Calu3 (cell line): ENCODE measurements at regions not wholly inside any gene's neighbourhood (a gene's known extent, or its start where the extent isn't known, plus 50 kb on each side); places are given as distances from the start of the nearest gene placed in this dataset.

Experiments used
- BruUV-seq: library from RNA; stranded (reverse); fragments of 400-500 nt; replicated peaks from 2 replicates; lab custom pipeline; 2021; lab: Mats Ljungman, UMichigan
- CTCF ChIA-PET: fragments of 300-600 bp; sonication (Branson Sonifier 250); formaldehyde crosslinking; loops from one replicate; lab custom pipeline; 2022; ENCODE audit warnings: antibody characterized with exemption; lab: Charles Lee
- DNase-seq: peaks from one replicate; pipeline ENCODE4 v3.0.0; 2022
- H3K27ac Mint-ChIP-seq: one replicate; pipeline ENCODE4 v1.8.0; 2022; ENCODE audit warnings: mixed read lengths; ENCODE audit not compliant: unreplicated experiment
- H3K27me3 Mint-ChIP-seq: one replicate; pipeline ENCODE4 v1.8.0; 2022; ENCODE audit warnings: mixed read lengths; ENCODE audit not compliant: unreplicated experiment
- H3K36me3 Mint-ChIP-seq: one replicate; pipeline ENCODE4 v1.8.0; 2022; ENCODE audit warnings: mild to moderate bottlenecking, moderate library complexity, mixed read lengths; ENCODE audit not compliant: insufficient read depth, unreplicated experiment
- H3K4me1 Mint-ChIP-seq: one replicate; pipeline ENCODE4 v1.8.0; 2022; ENCODE audit warnings: mild to moderate bottlenecking, low read depth, mixed read lengths; ENCODE audit not compliant: unreplicated experiment
- H3K4me3 Mint-ChIP-seq: one replicate; pipeline ENCODE4 v1.8.0; 2022; ENCODE audit warnings: mild to moderate bottlenecking, low read depth, moderate library complexity, mixed read lengths; ENCODE audit not compliant: unreplicated experiment
- H3K9me3 Mint-ChIP-seq: one replicate; pipeline ENCODE4 v1.8.0; 2022; ENCODE audit warnings: low read depth, mixed read lengths; ENCODE audit not compliant: unreplicated experiment
- intact Hi-C: fragments of 100-400 bp; cut with micrococcal nuclease; formaldehyde crosslinking; loops from one replicate; pipeline ENCODE4 v1.10.0; 2022; ENCODE audit not compliant: unreplicated experiment
- TF ChIP-seq, protein P1 (sequence below): fragments of 200-600 bp; IDR thresholded peaks from one replicate; pipeline ENCODE4 v1.8.0; 2022; ENCODE audit warnings: antibody characterized with exemption; ENCODE audit not compliant: unreplicated experiment

DNA sequence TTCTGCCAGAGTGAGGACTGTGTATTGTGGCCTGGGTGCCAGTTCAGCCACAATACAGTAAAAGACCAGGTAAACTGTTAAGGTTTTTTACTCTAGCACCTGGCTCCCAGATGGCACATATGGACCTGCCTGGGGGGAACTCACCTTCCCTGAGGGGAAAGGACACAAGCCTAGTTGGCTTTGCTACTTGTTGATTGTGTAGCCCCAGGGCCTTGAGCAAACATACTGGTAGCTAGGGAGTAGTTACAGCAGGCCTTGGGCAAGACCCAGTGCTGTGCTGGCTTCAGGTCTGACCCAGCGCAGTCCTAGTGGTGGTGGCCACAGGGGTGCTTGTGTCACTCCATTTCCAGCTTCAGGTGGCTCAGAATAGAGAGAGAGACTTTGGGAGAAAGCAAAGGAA is 216.4 kb downstream of the KLHL28 start:
- no TSS peak for BruUV-seq
- no peaks in the 10 kb centered on the region for H3K36me3 Mint-ChIP-seq
- TF ChIP-seq, protein P1, sequence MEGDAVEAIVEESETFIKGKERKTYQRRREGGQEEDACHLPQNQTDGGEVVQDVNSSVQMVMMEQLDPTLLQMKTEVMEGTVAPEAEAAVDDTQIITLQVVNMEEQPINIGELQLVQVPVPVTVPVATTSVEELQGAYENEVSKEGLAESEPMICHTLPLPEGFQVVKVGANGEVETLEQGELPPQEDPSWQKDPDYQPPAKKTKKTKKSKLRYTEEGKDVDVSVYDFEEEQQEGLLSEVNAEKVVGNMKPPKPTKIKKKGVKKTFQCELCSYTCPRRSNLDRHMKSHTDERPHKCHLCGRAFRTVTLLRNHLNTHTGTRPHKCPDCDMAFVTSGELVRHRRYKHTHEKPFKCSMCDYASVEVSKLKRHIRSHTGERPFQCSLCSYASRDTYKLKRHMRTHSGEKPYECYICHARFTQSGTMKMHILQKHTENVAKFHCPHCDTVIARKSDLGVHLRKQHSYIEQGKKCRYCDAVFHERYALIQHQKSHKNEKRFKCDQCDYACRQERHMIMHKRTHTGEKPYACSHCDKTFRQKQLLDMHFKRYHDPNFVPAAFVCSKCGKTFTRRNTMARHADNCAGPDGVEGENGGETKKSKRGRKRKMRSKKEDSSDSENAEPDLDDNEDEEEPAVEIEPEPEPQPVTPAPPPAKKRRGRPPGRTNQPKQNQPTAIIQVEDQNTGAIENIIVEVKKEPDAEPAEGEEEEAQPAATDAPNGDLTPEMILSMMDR = no peak
- no peak for DNase-seq
- H3K9me3 Mint-ChIP-seq = peaks cover 3% of the 10 kb centered on the region
- intact Hi-C loops = no loop called here
- CTCF ChIA-PET = no interaction called here
- H3K27me3 Mint-ChIP-seq = no peaks in the 10 kb centered on the region
- H3K4me3 Mint-ChIP-seq = no peak overlapping the region
- no peaks in the 10 kb centered on the region for H3K4me1 Mint-ChIP-seq
- no peak overlapping the region for H3K27ac Mint-ChIP-seq

GRCh38 chr14:44742202-44742601 is 219.5 kb downstream of the KLHL28 start:
- no peak overlapping the region for H3K4me3 Mint-ChIP-seq
- no peak overlapping the region for H3K27ac Mint-ChIP-seq
- H3K9me3 Mint-ChIP-seq = peaks cover under 1% of the 10 kb centered on the region
- no TSS peak for BruUV-seq
- CTCF ChIA-PET = no interaction called here
- intact Hi-C loops = no loop called here
- TF ChIP-seq, protein P1 = no peak
- no peaks in the 10 kb centered on the region for H3K36me3 Mint-ChIP-seq
- H3K27me3 Mint-ChIP-seq = no peaks in the 10 kb centered on the region
- no peak for DNase-seq
- no peaks in the 10 kb centered on the region for H3K4me1 Mint-ChIP-seq

GRCh38 chr14:44741431-44741830 is 220.3 kb downstream of the KLHL28 start:
- Mint-ChIP-seq H3K36me3 (no peaks in the 10 kb centered on the region), H3K4me1 (no peaks in the 10 kb centered on the region), H3K9me3 (no peaks in the 10 kb centered on the region), H3K27me3 (no peaks in the 10 kb centered on the region), H3K4me3 (no peak overlapping the region), H3K27ac (no peak overlapping the region)
- intact Hi-C loops = no loop called here
- CTCF ChIA-PET = interaction anchor here (0.7 kb wide), 1 partner anchor 569 kb away, joined by 3 read pairs; no protein-coding TSS in a partner anchor
- TF ChIP-seq, protein P1 = no peak
- no peak for DNase-seq
- BruUV-seq = no TSS peak

- no peak for DNase-seq
- Mint-ChIP-seq H3K27me3 (no peaks in the 10 kb centered on the region), H3K4me3 (no peak overlapping the region), H3K36me3 (no peaks in the 10 kb centered on the region), H3K4me1 (no peaks in the 10 kb centered on the region), H3K9me3 (no peaks in the 10 kb centered on the region), H3K27ac (no peak overlapping the region)
- intact Hi-C loops = no loop called here
- no TSS peak for BruUV-seq
- TF ChIP-seq, protein P1 = no peak
- CTCF ChIA-PET = interaction anchor here (0.6 kb wide), 2 partner anchors 180 to 1248 kb away, joined by 4 read pairs; no protein-coding TSS in a partner anchor
Measured at GRCh38 chr14:44736326-44736725, 225.4 kb downstream of the KLHL28 start.
